ENCODE measurements at regions not wholly inside any gene's neighbourhood (a gene's known extent, or its start where the extent isn't known, plus 50 kb on each side); places are given as distances from the start of the nearest gene placed in this dataset.

DNA sequence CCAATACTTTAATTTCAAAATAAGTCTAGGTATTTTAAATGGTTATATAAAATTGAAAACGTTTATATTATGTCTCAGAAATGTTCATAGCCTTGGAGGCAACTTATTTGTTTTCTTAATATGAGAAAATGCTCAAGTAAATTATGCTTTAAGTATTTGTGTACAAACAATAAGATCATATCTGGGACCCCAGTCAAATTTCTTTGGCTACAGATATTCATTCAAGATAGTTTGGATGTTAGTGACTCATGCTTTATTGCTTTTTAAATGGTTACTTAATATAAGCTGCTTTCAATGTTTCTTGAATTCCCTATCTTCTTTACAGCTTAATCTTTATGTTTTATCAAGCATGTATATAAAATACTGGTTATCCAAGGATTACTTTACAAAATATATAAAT, 291.3 kb downstream of the KCNC2 start:
- DNase-seq (ENCODE audit: low spot score, unreplicated experiment): no peak
- H3K27ac Mint-ChIP-seq: no peak overlapping the region
- H3K4me3 Mint-ChIP-seq (ENCODE audit: low read depth): no peak overlapping the region
- peaks cover 14% of the 10 kb centered on the region for H3K4me1 Mint-ChIP-seq (ENCODE audit: low read depth)
- H3K9me3 Mint-ChIP-seq (ENCODE audit: low read depth): peaks cover 8% of the 10 kb centered on the region
- H3K36me3 Mint-ChIP-seq (ENCODE audit: insufficient read depth): no peaks in the 10 kb centered on the region
- TF ChIP-seq CTCF (IDR thresholded peaks at IDR 0.05; ENCODE audit: unreplicated experiment): no peak
- H3K27me3 Mint-ChIP-seq: peaks cover 30% of the 10 kb centered on the region

GRCh38 chr12:74922117-74922516, 287.5 kb downstream of the KCNC2 start:
- Mint-ChIP-seq H3K4me3 (ENCODE audit: low read depth) (no peak overlapping the region), H3K4me1 (ENCODE audit: low read depth) (peaks cover 4% of the 10 kb centered on the region), H3K27ac (no peak overlapping the region), H3K9me3 (ENCODE audit: low read depth) (peaks cover 17% of the 10 kb centered on the region), H3K27me3 (peaks cover 20% of the 10 kb centered on the region), H3K36me3 (ENCODE audit: insufficient read depth) (no peaks in the 10 kb centered on the region)
- TF ChIP-seq CTCF (IDR thresholded peaks at IDR 0.05; ENCODE audit: unreplicated experiment): no peak
- no peak for DNase-seq (ENCODE audit: low spot score, unreplicated experiment)

DNA sequence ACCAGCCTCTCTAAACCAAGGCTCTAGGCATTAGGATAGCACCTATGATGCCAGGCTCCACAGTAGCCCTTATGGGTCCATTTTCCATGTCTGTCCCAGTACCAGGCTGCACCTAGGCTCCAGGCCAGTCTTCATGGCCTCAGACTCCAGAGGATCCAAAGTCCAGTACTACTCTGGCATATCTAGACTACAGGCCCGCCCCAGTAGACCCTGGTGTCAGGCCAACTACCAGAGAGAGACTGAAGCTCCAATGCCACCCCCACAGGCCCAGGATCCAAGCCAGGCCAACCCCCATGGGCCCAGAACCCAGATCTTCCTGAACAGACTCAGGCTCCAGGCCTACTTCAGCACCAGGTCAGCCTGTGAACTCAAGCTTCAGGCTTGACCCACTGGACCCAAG, 287.0 kb downstream of the KCNC2 start:
- H3K4me1 Mint-ChIP-seq (ENCODE audit: low read depth): peaks cover 4% of the 10 kb centered on the region
- H3K36me3 Mint-ChIP-seq (ENCODE audit: insufficient read depth): no peaks in the 10 kb centered on the region
- no peak overlapping the region for H3K4me3 Mint-ChIP-seq (ENCODE audit: low read depth)
- DNase-seq (ENCODE audit: low spot score, unreplicated experiment): no peak
- H3K9me3 Mint-ChIP-seq (ENCODE audit: low read depth): peaks cover 22% of the 10 kb centered on the region
- peaks cover 16% of the 10 kb centered on the region for H3K27me3 Mint-ChIP-seq
- TF ChIP-seq CTCF (IDR thresholded peaks at IDR 0.05; ENCODE audit: unreplicated experiment): no peak
- no peak overlapping the region for H3K27ac Mint-ChIP-seq

DNA sequence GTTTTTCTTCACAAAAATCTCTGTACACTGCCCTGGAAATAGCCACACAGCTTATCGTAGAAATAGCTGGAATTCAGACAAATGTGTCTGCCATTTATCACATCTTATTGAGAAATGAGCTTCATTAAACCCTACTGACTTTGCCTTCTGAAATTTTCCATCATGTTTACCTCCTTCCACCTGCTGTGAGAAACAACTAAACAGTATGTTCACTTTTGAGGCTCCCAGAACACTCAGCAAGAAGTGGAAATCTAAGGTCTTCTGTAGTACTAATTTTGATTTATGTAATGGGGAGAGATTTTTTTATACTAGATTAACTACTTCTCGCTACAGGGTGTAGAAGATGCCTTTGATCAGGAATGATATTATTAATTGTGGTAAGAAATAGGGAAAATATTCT, 268.0 kb downstream of the KCNC2 start:
- Mint-ChIP-seq H3K4me1 (ENCODE audit: low read depth) (no peaks in the 10 kb centered on the region), H3K27me3 (no peaks in the 10 kb centered on the region), H3K36me3 (ENCODE audit: insufficient read depth) (no peaks in the 10 kb centered on the region), H3K4me3 (ENCODE audit: low read depth) (no peak overlapping the region), H3K9me3 (ENCODE audit: low read depth) (no peaks in the 10 kb centered on the region), H3K27ac (no peak overlapping the region)
- no peak for DNase-seq (ENCODE audit: low spot score, unreplicated experiment)
- no peak for TF ChIP-seq CTCF (IDR thresholded peaks at IDR 0.05; ENCODE audit: unreplicated experiment)

DNA sequence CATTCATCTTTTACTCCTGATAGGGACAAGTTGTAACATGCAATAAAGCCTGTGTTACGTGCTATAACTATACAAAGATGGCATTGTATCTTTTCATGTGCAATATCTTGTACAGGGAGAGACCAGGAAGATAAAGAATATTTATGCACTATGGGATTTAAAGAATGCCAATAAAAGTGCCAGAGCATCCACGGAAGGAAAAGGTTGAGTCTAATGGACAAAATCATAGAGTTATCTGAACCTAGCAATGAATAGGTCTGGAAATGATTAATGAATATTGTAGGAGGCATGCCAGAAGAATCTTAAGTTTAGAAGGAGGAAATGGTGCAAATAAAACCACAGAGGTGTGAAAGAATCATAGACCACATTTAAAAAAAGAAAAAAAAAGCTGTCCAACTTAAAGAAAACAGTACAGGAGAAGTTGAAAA, 263.9 kb downstream of the KCNC2 start:
- peaks cover 3% of the 10 kb centered on the region for H3K9me3 Mint-ChIP-seq (ENCODE audit: low read depth)
- H3K27ac Mint-ChIP-seq: peak overlapping the region; percentile 19
- H3K4me1 Mint-ChIP-seq (ENCODE audit: low read depth): no peaks in the 10 kb centered on the region
- no peak overlapping the region for H3K4me3 Mint-ChIP-seq (ENCODE audit: low read depth)
- TF ChIP-seq CTCF (IDR thresholded peaks at IDR 0.05; ENCODE audit: unreplicated experiment): no peak
- DNase-seq (ENCODE audit: low spot score, unreplicated experiment): no peak
- H3K36me3 Mint-ChIP-seq (ENCODE audit: insufficient read depth): no peaks in the 10 kb centered on the region
- no peaks in the 10 kb centered on the region for H3K27me3 Mint-ChIP-seq
